Kidney glomerular epithelial cell (primary cell): ENCODE measurements at regions not wholly inside any gene's neighbourhood (a gene's known extent, or its start where the extent isn't known, plus 50 kb on each side); places are given as distances from the start of the nearest gene placed in this dataset.
"Not testable (repeated sequence)": the region's sequence is repeated elsewhere in the genome, so short reads cannot be mapped to it uniquely, and the experiment has no call there.

Source experiments
- DNase-seq: peaks from one replicate; lab custom pipeline; 2025; lab: John Stamatoyannopoulos, UW

GRCh38 chrX:118215346-118215745, 98.7 kb upstream of the KLHL13 start:
- DNase-seq = no peak

- peak; percentile 86 for DNase-seq
Observed at GRCh38 chrX:118216087-118216486, 99.5 kb upstream of the KLHL13 start.

- no peak for DNase-seq
Observed at GRCh38 chrX:118216509-118216908, 99.9 kb upstream of the KLHL13 start.

GRCh38 chrX:118218079-118218478, 101.5 kb upstream of the KLHL13 start:
- DNase-seq = no peak

- no peak for DNase-seq
Observed at GRCh38 chrX:118218940-118219339, 102.3 kb upstream of the KLHL13 start.

GRCh38 chrX:118219866-118220265, 103.3 kb upstream of the KLHL13 start:
- no peak for DNase-seq

- no peak for DNase-seq
Observed at GRCh38 chrX:118220509-118220908, 103.9 kb upstream of the KLHL13 start.

GRCh38 chrX:118221270-118221669, 104.7 kb upstream of the KLHL13 start:
- no peak for DNase-seq

- DNase-seq = no peak
Observed at GRCh38 chrX:118221733-118222132, 105.1 kb upstream of the KLHL13 start.

- DNase-seq = no peak
Observed at GRCh38 chrX:118222421-118222820, 105.8 kb upstream of the KLHL13 start.

- peak; percentile 58 for DNase-seq
Observed at GRCh38 chrX:118225711-118226428, 109.3 kb upstream of the KLHL13 start.

- DNase-seq = no peak
Observed at GRCh38 chrX:118228041-118228440, 111.4 kb upstream of the KLHL13 start.

- no peak for DNase-seq
Observed at GRCh38 chrX:118228456-118228855, 111.8 kb upstream of the KLHL13 start.

- no peak for DNase-seq
Observed at GRCh38 chrX:118231464-118231863, 114.4 kb upstream of the WDR44 start.

- DNase-seq = no peak
Observed at GRCh38 chrX:118239178-118239870, 106.6 kb upstream of the WDR44 start.

- no peak for DNase-seq
Observed at GRCh38 chrX:118239913-118240698, 105.8 kb upstream of the WDR44 start.

GRCh38 chrX:118246961-118247360, 98.9 kb upstream of the WDR44 start:
- DNase-seq = not testable (repeated sequence)

GRCh38 chrX:118249146-118249545, 96.8 kb upstream of the WDR44 start:
- DNase-seq = no peak

- no peak for DNase-seq
Observed at GRCh38 chrX:118250445-118250844, 95.5 kb upstream of the WDR44 start.

- DNase-seq = no peak
Observed at GRCh38 chrX:118251271-118251670, 94.6 kb upstream of the WDR44 start.

GRCh38 chrX:118252967-118253366, 92.9 kb upstream of the WDR44 start:
- DNase-seq = no peak

GRCh38 chrX:118254611-118255010, 91.3 kb upstream of the WDR44 start:
- DNase-seq = peak; percentile 33

- DNase-seq = no peak
Observed at GRCh38 chrX:118255921-118256320, 90.0 kb upstream of the WDR44 start.
